Coronary artery (tissue), 2 donors: ENCODE measurements at regions not wholly inside any gene's neighbourhood (a gene's known extent, or its start where the extent isn't known, plus 50 kb on each side); places are given as distances from the start of the nearest gene placed in this dataset.

Experiments
- DNase-seq: peaks from one replicate; pipeline ENCODE4 v3.0.0-alpha.2; 2017; ENCODE audit warnings: low spot score
- H3K27ac ChIP-seq, 2 donors: fragments of 200-600 bp; sonication (generic); one replicate each; pipeline ENCODE4 v1.5.1; 2016 to 2019
- H3K4me3 ChIP-seq: fragments of 200-600 bp; sonication (generic); 2 replicates; pipeline ENCODE4 v1.5.1; 2016; ENCODE audit warnings: mild to moderate bottlenecking, moderate library complexity
- CTCF ChIP-seq: fragments of 200-600 bp; sonication (generic); IDR thresholded peaks from one replicate; pipeline ENCODE4 v1.5.1; 2019; ENCODE audit warnings: antibody characterized with exemption

GRCh38 chr1:187490266-187490665 lies 661.5 kb downstream of the PLA2G4A start:
- Histone ChIP-seq H3K27ac (no peak overlapping the region), H3K4me3 (no peak overlapping the region)
- TF ChIP-seq CTCF, result no peak
- no peak for DNase-seq

- TF ChIP-seq CTCF, result no peak
- no peak overlapping the region for H3K27ac ChIP-seq
- DNase-seq, result no peak
- no peak overlapping the region for H3K4me3 ChIP-seq
These were observed 662.5 kb downstream of the PLA2G4A start for GRCh38 chr1:187491082-187491720.

GRCh38 chr1:187498028-187498427 lies 669.3 kb downstream of the PLA2G4A start:
- TF ChIP-seq CTCF, result no peak
- DNase-seq, result no peak
- Histone ChIP-seq H3K4me3 (no peak overlapping the region), H3K27ac (no peak overlapping the region)

- H3K27ac ChIP-seq, result no peak overlapping the region
- TF ChIP-seq CTCF, result no peak
- no peak for DNase-seq
These were observed 676.0 kb downstream of the PLA2G4A start for GRCh38 chr1:187504779-187505178.

DNA sequence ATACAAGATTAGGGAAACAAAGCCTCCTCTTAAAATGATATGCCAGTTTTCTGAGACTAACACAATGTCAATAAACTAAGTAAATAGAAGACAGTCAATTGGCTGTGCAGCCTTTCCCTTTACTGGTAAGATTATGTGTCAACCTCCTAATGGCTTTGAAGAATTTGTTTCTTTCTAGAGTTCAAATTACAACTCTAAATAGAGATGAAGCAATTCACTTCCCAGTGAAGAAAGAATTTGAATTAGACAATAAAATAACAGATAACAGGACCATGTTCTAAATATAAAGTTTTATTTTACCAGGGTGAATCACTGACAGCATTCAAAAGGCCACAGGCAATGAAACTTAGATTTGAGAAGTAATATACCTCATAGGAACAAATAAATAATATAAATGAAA lies 680.3 kb downstream of the PLA2G4A start:
- DNase-seq, result no peak
- Histone ChIP-seq H3K27ac (no peak overlapping the region), H3K4me3 (no peak overlapping the region)
- TF ChIP-seq CTCF, result no peak

More at GRCh38 chr1:187504779-187505178, 676.0 kb downstream of the PLA2G4A start:
- no peak overlapping the region for H3K4me3 ChIP-seq

DNA sequence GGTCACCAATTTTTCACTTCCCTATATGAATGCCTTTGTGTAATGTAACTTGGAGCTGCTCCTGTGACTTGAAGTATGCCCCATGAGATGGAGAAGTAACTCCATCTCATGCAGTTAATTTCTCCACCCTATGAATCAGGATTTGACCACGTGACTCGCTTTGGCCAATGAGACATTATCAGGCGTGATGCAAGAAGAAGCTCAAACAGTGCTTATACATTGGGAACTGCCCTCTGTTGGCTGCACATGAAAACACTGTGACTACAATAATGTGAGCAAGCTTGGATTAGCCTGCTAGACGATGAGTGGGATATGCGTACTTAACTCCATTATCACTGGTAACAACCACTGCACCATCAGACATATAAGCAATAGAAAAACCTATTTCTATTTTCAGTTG lies 684.4 kb downstream of the PLA2G4A start:
- TF ChIP-seq CTCF, result no peak
- DNase-seq, result no peak
- no peak overlapping the region for H3K4me3 ChIP-seq

GRCh38 chr1:187514110-187514509 lies 685.4 kb downstream of the PLA2G4A start:
- no peak for TF ChIP-seq CTCF
- no peak overlapping the region for H3K4me3 ChIP-seq
- no peak overlapping the region for H3K27ac ChIP-seq
- DNase-seq, result no peak

More for the DNA sequence above, 684.4 kb downstream of the PLA2G4A start:
- H3K27ac ChIP-seq, result no peak overlapping the region
